GM18907 (cell line): ENCODE measurements at regions not wholly inside any gene's neighbourhood (a gene's known extent, or its start where the extent isn't known, plus 50 kb on each side); places are given as distances from the start of the nearest gene placed in this dataset.

ENCODE experiments used
- ATAC-seq: cut with Tn5 transposase; IDR thresholded peaks from one replicate; pipeline ENCODE4 v1.9.1; 2021; ENCODE audit warnings: mild to moderate bottlenecking, moderate library complexity; ENCODE audit not compliant: unreplicated experiment

DNA sequence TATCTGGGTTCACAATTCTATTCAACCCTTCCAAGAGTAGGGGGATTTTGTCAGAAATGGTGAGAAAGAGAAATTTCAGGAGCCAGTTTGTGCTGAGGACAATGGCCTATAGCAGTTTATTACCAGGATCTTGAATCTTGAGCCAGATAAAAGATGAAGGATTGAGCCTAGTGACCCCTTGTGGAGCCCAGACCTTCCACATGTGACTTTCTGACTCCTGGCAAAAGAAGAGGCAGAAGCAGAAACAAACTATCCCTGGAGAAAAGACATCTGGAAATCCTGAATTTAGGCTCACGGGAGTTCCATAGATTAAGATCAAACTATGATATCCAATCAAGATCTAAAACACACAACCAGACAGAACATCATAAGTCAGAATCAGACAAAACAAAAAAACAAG, 60.9 kb upstream of the CHRM2 start:
- ATAC-seq, result no peak

DNA sequence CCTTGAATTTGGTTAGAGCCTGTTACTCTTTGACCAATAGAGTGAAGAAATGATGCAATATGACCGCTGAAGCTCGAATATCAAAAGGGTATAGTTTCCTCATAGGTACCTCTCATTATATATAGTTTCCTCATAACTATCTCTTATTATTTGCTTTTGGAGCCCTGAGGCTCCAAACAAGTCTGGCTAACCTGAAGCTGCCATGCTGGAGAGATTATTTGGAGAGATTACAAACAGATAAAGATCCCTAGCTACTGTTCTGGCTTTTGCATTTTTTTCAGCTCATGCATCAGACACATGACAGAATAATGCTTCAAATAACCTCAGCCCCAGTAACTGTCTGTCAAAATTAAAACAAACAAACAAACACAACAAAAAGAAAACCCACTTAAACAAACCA, 65.4 kb upstream of the CHRM2 start:
- ATAC-seq, result no peak

DNA sequence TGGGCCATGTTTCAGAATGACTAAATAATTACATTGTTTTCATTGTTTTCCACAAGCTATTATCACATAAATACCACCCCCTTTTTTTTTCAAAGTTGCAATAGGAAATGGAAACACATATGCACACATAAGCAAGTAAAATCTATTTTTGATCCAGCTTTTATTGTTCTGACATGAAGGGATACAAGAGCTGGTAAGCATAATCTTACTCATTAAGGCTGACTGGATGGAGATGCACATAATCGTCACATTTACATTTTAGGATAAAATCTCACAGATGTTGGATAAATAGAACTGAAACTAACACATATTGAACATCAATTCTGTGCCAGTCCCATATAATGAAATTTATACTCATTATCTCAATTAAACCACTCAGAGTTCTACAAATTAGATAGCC, 84.5 kb upstream of the CHRM2 start:
- no peak for ATAC-seq

GRCh38 chr7:136741941-136742340, 126.5 kb upstream of the CHRM2 start:
- ATAC-seq, result no peak

- no peak for ATAC-seq
Measured at GRCh38 chr7:136728945-136729344, 139.5 kb upstream of the CHRM2 start.

DNA sequence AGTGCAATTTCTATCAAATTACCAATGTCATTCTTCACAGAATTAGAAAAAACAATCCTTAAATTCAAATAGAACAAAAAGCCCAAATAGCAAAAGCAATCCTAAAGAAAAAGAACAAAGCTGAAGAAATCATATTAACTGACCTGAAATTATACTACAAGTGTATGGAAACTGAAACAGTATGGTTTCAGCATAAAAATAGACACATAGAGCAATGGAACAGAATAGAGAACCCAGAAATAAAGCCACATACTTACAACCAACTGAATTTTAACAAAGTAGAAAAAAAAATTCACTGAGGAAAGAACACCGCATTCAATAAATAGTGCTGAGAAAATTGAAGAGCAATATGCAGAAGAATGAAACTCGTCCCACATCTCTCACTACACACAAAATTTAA, 142.0 kb upstream of the CHRM2 start:
- ATAC-seq, result no peak

DNA sequence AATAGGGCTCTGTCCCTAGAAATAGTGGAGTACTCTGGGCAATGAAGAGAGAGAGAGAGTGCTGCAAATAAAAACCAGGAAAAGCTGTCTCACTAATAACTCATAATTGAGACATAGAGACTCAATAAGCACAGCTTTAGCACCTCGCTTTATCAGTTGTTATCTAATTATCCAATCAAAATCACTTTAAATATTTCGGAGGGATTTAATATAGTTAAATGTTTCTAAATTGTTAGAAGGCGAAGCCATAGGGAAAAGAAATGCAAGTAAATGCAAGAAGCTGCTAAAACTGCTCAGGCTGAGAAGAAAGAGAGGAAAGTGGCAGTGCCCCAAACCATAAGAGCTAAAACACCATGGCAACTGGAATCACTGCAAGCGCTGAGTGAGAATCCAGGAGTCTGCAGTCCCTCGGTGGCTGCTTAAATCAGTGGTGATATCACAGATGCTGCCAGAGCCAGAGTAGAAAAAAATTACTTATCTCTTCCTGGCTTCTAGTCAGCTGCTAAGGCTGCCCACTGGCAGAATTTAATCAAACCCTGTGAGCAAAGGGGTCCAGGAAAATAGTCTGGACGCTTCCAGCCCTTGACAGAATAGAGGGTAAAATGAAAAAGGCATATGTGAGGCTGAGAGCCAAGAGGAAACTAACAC, 150.4 kb upstream of the CHRM2 start:
- ATAC-seq, result no peak

GRCh38 chr7:136714062-136714461, 154.4 kb upstream of the CHRM2 start:
- no peak for ATAC-seq

GRCh38 chr7:136710751-136711150, 157.7 kb upstream of the CHRM2 start:
- no peak for ATAC-seq

DNA sequence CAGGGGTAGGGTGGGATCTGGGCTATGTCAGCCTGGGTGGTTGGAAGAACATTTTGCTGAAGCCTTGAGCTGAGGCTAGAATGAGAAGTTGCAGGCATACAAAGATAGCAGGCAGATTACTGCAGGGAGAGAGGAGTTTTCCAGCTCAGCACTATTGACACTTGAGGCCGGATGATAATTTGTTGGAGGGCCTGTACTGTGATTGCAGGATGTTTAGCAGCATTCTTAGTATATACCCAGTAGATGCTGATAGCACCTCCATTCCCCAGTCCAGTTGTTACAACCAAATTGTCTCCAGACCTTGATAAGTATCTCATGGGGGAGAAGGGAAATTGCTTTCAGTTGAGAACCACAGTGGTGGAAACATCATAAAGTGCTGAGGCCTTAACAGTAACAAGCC, 158.6 kb upstream of the CHRM2 start:
- no peak for ATAC-seq

- no peak for ATAC-seq
Measured at GRCh38 chr7:136702913-136703312, 165.5 kb upstream of the CHRM2 start.

- no peak for ATAC-seq
Measured at GRCh38 chr7:136698977-136699376, 169.5 kb upstream of the CHRM2 start.

DNA sequence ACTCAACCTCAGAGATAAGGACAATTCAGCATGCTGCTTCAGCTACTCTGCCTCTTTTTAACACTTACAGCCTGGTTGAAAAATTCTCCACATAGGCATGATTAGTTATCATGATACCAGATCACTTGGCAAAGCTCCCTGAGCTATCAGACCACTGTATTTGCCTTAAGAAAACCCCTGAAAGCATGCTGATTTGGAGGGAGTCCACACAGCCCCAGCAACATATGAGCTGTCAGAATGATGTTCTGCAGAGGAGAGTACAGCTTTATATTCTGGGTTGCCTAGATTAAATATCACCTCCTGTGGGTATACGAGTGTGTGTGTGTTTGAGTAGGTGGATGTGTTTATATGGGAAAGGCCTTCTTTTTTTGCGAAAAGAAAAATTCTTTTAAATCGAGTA, 170.2 kb upstream of the CHRM2 start:
- ATAC-seq, result no peak

- no peak for ATAC-seq
Measured at GRCh38 chr7:136697271-136697670, 171.2 kb upstream of the CHRM2 start.

- peak; percentile 91 for ATAC-seq
Measured at GRCh38 chr7:136693166-136694119, 175.0 kb upstream of the CHRM2 start.

GRCh38 chr7:136692221-136692620, 176.2 kb upstream of the CHRM2 start:
- no peak for ATAC-seq

GRCh38 chr7:136688601-136689000, 179.9 kb upstream of the CHRM2 start:
- ATAC-seq, result no peak

GRCh38 chr7:136687693-136688322, 180.6 kb upstream of the CHRM2 start:
- peak; percentile 62 for ATAC-seq

DNA sequence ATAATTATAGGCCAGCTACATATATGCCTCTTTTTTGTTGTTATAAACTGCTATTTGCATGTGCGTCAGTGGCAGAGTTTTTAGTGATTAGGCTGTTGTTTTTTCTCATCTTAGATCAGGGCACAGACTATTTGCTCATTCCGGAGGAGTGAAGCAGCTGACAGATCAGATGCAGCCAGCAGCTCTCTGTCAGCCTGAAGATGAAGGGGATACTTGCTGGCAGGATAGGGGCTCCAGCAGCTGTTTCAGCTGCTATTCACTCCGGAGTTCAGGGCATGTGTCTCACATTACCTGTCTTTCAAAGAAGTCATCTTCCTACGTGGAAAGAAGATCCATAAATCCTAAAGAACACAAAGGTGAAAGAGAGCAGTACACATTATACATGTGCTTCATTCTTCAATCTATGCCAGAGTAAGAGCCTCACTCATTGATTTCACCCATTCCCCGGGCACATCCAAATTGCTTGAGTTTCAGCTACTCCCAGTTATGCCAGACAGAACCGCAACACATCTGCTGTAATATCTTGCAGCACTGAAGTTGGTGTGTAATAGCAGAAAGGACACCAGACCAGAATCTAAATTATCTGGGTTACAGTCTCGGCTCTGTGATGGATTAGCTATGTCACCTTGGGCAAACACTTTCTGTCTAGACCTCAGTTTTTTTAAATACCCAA, 182.8 kb upstream of the CHRM2 start:
- ATAC-seq, result no peak

DNA sequence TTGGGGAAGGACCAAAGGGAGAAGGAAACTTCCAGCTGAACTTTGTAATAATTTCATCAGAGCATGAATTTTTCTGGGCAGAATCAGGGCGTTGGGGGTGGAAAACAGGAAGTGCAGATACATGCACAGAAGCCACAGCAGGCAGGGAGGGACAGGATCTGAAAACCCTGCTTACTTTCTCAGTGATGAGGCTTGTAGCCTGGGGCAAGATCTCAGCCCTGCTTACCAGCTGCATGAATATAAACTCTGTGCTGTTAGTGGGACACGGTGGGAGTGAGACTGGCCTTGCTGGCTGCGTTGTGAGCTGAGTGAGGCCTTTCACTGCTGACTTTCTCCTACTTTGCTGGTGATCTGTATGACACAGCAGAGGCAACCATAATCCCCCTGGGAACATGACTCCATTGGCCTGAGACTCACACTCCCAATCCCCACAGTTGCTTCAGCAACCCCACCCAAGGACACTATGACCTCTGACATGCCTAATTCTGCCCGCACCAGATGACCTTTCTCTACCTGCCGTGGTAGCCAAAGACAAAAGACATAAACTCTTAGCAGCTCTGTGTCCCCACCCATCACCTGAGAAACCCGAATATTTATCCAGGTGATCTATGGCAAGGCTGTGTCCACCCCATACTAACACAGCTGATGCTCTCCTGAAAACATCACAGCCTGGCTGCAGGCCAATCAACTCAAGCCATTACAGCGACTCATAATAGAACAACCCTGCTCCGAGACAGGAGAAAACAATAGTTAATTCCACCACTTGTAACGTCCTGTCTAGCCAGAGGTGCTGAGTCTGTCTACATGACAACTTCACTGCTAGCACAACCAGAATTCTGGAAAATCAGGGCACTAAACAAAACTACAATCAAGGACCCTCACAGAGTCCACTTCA, 190.7 kb upstream of the CHRM2 start:
- ATAC-seq, result peak; percentile 90
